Effector CD8-positive, alpha-beta T cell (primary cell): ENCODE measurements at regions not wholly inside any gene's neighbourhood (a gene's known extent, or its start where the extent isn't known, plus 50 kb on each side); places are given as distances from the start of the nearest gene placed in this dataset.
"Not testable (repeated sequence)": the region's sequence is repeated elsewhere in the genome, so short reads cannot be mapped to it uniquely, and the experiment has no call there.

Source experiments
- DNase-seq: peaks from one replicate; lab custom pipeline; 2025; lab: John Stamatoyannopoulos, UW

- DNase-seq: no peak
Measured at GRCh38 chr1:93773049-93773838, 91.6 kb upstream of the BCAR3 start.

- no peak for DNase-seq
Measured at GRCh38 chr1:93771843-93772242, 90.2 kb upstream of the BCAR3 start.

GRCh38 chr1:93770640-93771039 lies 89.0 kb upstream of the BCAR3 start:
- no peak for DNase-seq

GRCh38 chr1:93769777-93770176 lies 88.1 kb upstream of the BCAR3 start:
- no peak for DNase-seq

- DNase-seq: no peak
Measured at GRCh38 chr1:93768380-93768863, 86.8 kb upstream of the BCAR3 start.

- DNase-seq: no peak
Measured at GRCh38 chr1:93766451-93766850, 84.8 kb upstream of the BCAR3 start.

GRCh38 chr1:93765099-93765498 lies 83.5 kb upstream of the BCAR3 start:
- DNase-seq: no peak

GRCh38 chr1:93764366-93764750 lies 82.7 kb upstream of the BCAR3 start:
- DNase-seq: no peak

GRCh38 chr1:93763704-93764365 lies 82.2 kb upstream of the BCAR3 start:
- no peak for DNase-seq

- DNase-seq: no peak
Measured at GRCh38 chr1:93758842-93759515, 77.3 kb upstream of the BCAR3 start.

- DNase-seq: no peak
Measured at GRCh38 chr1:93757256-93758036, 75.8 kb upstream of the BCAR3 start.

GRCh38 chr1:93756657-93757056 lies 75.0 kb upstream of the BCAR3 start:
- no peak for DNase-seq

- not testable (repeated sequence) for DNase-seq
Measured at GRCh38 chr1:93755251-93755715, 73.6 kb upstream of the BCAR3 start.

- DNase-seq: no peak
Measured at GRCh38 chr1:93753791-93754763, 72.4 kb upstream of the BCAR3 start.

- no peak for DNase-seq
Measured at GRCh38 chr1:93751377-93752250, 70.0 kb upstream of the BCAR3 start.

- DNase-seq: no peak
Measured at GRCh38 chr1:93750955-93751354, 69.3 kb upstream of the BCAR3 start.

GRCh38 chr1:93749894-93750301 lies 68.3 kb upstream of the BCAR3 start:
- no peak for DNase-seq

GRCh38 chr1:93749487-93749886 lies 67.8 kb upstream of the BCAR3 start:
- no peak for DNase-seq

- no peak for DNase-seq
Measured at GRCh38 chr1:93746021-93746812, 64.6 kb upstream of the BCAR3 start.
